Esophagus muscularis mucosa (tissue), 4 donors: ENCODE measurements at regions not wholly inside any gene's neighbourhood (a gene's known extent, or its start where the extent isn't known, plus 50 kb on each side); places are given as distances from the start of the nearest gene placed in this dataset.
A peak's percentile ranks its signal among the peaks of the same experiment; 100 is the strongest.

ENCODE experiments used
- DNase-seq: peaks from one replicate; pipeline ENCODE4 v3.0.0-alpha.2; 2017; ENCODE audit errors: extremely low spot score
- H3K27ac ChIP-seq, 4 donors: fragments of 200-600 bp; sonication (generic); replicated peaks in 1 of 4; 1 replicate in 3 of 4; 2 replicates in 1 of 4; pipeline ENCODE4 v1.5.1; 2016 to 2019; ENCODE audit warnings: mild to moderate bottlenecking in 1 of 4
- H3K27me3 ChIP-seq, 4 donors: fragments of 200-600 bp; sonication (generic); one replicate each; pipeline versions ENCODE4 v1.5.1 to v1.6.0; 2016 to 2019
- H3K36me3 ChIP-seq, 4 donors: fragments of 200-600 bp; sonication (generic); one replicate each; pipeline ENCODE4 v1.5.1; 2016 to 2019
- H3K4me1 ChIP-seq, 4 donors: fragments of 200-600 bp; sonication (generic); one replicate each; pipeline ENCODE4 v1.5.1; 2016 to 2019
- H3K4me3 ChIP-seq, 4 donors: fragments of 200-600 bp; sonication (generic); 1 replicate in 2 of 4; 2 replicates in 2 of 4; pipeline ENCODE4 v1.5.1; 2016 to 2019; ENCODE audit warnings: mild to moderate bottlenecking in 4 of 4, moderate library complexity in 1 of 4
- H3K9me3 ChIP-seq, 4 donors: fragments of 200-600 bp; sonication (generic); 1 replicate in 3 of 4; 2 replicates in 1 of 4; pipeline ENCODE4 v1.5.1; 2016 to 2019
- CTCF ChIP-seq, 3 experiments: fragments of 200-600 bp in 2 of 3; fragments of 450-650 bp in 1 of 3; sonication (generic) in 2 of 3; IDR thresholded peaks; one replicate each; pipeline ENCODE4 v1.5.1; 2017 to 2019; ENCODE audit warnings: antibody characterized with exemption in 3 of 3, mild to moderate bottlenecking in 2 of 3, moderate library complexity in 1 of 3
- EP300 ChIP-seq: sonication (generic); formaldehyde crosslinking; IDR thresholded peaks from one replicate; pipeline ENCODE4 v1.6.1; 2017; ENCODE audit warnings: antibody characterized with exemption
- POLR2A ChIP-seq: fragments of 450-650 bp; IDR thresholded peaks from one replicate; pipeline ENCODE4 v1.6.1; 2017; ENCODE audit warnings: antibody characterized with exemption, moderate library complexity, mild to moderate bottlenecking, low read depth
- POLR2AphosphoS5 ChIP-seq, 2 donors: sonication (generic); formaldehyde crosslinking; IDR thresholded peaks; one replicate each; pipeline ENCODE4 v1.6.1; 2017; ENCODE audit warnings: antibody characterized with exemption in 2 of 2
- WGBS: methylation state at CpG from one replicate; pipeline ENCODE4 v1.1.5; 2018; 5-methylcytosine and 5-hydroxymethylcytosine counted together
- intact Hi-C: fragments of 100-400 bp; cut with DNase I; formaldehyde crosslinking; loops from one replicate; pipeline ENCODE4 v1.15.1; 2023

- Histone ChIP-seq H3K9me3 (peaks cover 0 to 12% (median 5%) of the 10 kb centered on the region in 4 donors), H3K4me3 (peak overlapping the region; percentile 45 to 56 (median 51)), H3K27me3 (no peaks in the 10 kb centered on the region), H3K36me3 (no peaks in the 10 kb centered on the region), H3K4me1 (no peaks in the 10 kb centered on the region), H3K27ac (peak overlapping the region in 1 of 4 donors; percentile 45)
- TF ChIP-seq EP300 (no peak), POLR2AphosphoS5 (IDR thresholded peaks at IDR 0.05) (peak; percentile 42 to 62), CTCF (IDR thresholded peaks at IDR 0.05) (no peak)
- DNase-seq: no peak
- intact Hi-C loops: no loop called here
- 15% methylated on average over 22 of the region's 37 CpGs for WGBS
Measured at GRCh38 chr15:24878153-24878552, 76.6 kb upstream of the SNRPN start.

- Histone ChIP-seq H3K4me1 (no peaks in the 10 kb centered on the region), H3K36me3 (no peaks in the 10 kb centered on the region), H3K9me3 (peaks cover 0 to 12% (median 5%) of the 10 kb centered on the region in 4 donors), H3K27me3 (no peaks in the 10 kb centered on the region), H3K27ac (no peak overlapping the region), H3K4me3 (no peak overlapping the region)
- no peak for DNase-seq
- TF ChIP-seq POLR2AphosphoS5 (IDR thresholded peaks at IDR 0.05) (no peak), CTCF (IDR thresholded peaks at IDR 0.05) (no peak), EP300 (no peak), POLR2A (no peak)
- intact Hi-C loops: no loop called here
- 72% methylated on average over 2 of the region's 2 CpGs for WGBS
Measured at GRCh38 chr15:24879492-24879891, 75.3 kb upstream of the SNRPN start.

DNA sequence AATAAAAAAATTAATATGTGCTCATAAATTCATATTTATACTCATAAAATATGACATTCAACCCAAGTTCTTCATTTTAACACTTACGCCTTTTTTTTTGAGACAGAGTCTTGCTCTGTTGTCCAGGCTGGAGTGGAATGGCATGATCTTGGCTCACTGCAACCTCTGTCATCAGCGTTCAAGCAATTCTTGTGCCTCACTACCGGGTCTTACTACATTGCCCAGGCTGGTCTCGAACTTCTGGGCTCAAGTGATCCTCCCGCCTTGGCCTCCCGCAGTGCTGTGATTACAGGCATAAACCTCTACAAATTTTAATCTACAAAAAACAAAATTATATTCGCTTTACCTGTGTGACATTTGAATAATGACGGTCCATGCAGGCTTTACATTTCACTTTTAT lies 74.1 kb upstream of the SNRPN start:
- TF ChIP-seq POLR2AphosphoS5 (IDR thresholded peaks at IDR 0.05) (no peak), POLR2A (no peak), CTCF (IDR thresholded peaks at IDR 0.05) (no peak)
- H3K4me3 ChIP-seq: no peak overlapping the region

DNA sequence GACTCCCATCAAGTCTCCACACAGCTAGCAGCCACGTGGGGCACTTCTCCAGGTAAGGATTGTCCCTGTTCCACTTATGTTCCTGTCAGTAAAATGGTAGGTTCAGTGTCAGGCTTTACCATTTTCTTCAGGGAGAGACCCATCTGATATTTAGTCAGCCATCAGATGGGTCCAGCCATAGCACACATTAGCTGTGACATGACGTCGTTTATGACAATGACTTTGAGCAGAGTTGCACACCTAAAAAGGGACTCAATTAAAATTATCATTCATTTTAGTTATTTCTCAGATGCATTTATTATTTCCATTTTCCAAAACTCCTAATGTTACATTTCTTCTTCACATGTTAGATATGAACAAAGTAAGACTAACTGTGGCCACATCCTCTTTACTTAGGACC lies 68.2 kb upstream of the SNRPN start:
- TF ChIP-seq CTCF (IDR thresholded peaks at IDR 0.05) (no peak), EP300 (no peak), POLR2A (no peak), POLR2AphosphoS5 (IDR thresholded peaks at IDR 0.05) (no peak)
- no peaks in the 10 kb centered on the region for H3K36me3 ChIP-seq
- 82% methylated on average over 3 of the region's 3 CpGs for WGBS
- no peak overlapping the region for H3K4me3 ChIP-seq
- no peak for DNase-seq
- intact Hi-C loops: no loop called here
- H3K27me3 ChIP-seq: no peaks in the 10 kb centered on the region
- no peak overlapping the region for H3K27ac ChIP-seq
- no peaks in the 10 kb centered on the region for H3K9me3 ChIP-seq
- peaks cover 0 to 3% (median 0%) of the 10 kb centered on the region in 4 donors for H3K4me1 ChIP-seq

More for the DNA sequence above, 74.1 kb upstream of the SNRPN start:
- Histone ChIP-seq H3K27me3 (no peaks in the 10 kb centered on the region), H3K9me3 (peaks cover 0 to 12% (median 5%) of the 10 kb centered on the region in 4 donors), H3K27ac (no peak overlapping the region), H3K36me3 (no peaks in the 10 kb centered on the region), H3K4me1 (peaks cover 0 to 3% (median 0%) of the 10 kb centered on the region in 4 donors)
- intact Hi-C loops: no loop called here
- WGBS: 69% methylated on average over 8 of the region's 8 CpGs
- DNase-seq: no peak

DNA sequence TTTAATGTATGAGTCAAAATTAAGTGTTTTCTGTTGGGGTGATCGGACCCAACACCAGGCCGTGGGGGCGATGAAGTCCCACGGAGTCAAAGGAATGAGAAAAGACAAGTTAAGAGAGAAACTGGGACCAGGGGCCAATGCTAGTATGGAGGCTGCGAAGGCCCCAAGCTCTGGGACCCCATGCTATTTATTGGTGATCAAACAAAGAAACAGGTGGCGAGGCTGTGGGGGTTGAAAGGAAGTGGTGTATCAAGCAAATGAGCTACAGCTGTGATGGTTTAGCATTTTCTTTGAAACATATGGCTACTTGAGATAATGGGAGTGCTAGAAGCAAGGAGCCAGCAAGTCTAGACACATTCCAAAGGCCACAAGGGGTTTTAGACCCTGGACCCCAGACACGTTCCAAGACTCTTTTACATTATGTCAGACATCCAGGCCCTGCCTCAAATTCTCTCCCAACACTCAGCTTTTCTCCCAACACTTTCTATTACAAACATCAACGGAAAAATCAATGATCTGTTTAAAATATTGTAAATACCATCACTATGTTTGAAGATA lies 56.0 kb upstream of the SNRPN start:
- Histone ChIP-seq H3K27ac (no peak overlapping the region), H3K36me3 (no peaks in the 10 kb centered on the region), H3K4me1 (no peaks in the 10 kb centered on the region), H3K9me3 (no peaks in the 10 kb centered on the region), H3K27me3 (peaks cover 0 to 4% (median 0%) of the 10 kb centered on the region in 4 donors), H3K4me3 (no peak overlapping the region)
- intact Hi-C loops: no loop called here
- DNase-seq: no peak
- 70% methylated on average over 8 of the region's 8 CpGs for whole genome bisulfite sequencing
- TF ChIP-seq EP300: no peak
- TF ChIP-seq POLR2A: no peak
- no peak for TF ChIP-seq POLR2AphosphoS5 (IDR thresholded peaks at IDR 0.05)
- TF ChIP-seq CTCF (IDR thresholded peaks at IDR 0.05): no peak
